C4-2B (cell line): ENCODE measurements at regions not wholly inside any gene's neighbourhood (a gene's known extent, or its start where the extent isn't known, plus 50 kb on each side); places are given as distances from the start of the nearest gene placed in this dataset.
"Not testable (repeated sequence)": the region's sequence is repeated elsewhere in the genome, so short reads cannot be mapped to it uniquely, and the experiment has no call there.

Experiments
- H3K27ac ChIP-seq: fragments of 450-650 bp; 2 replicates; pipeline ENCODE4 v1.5.1; 2017
- ZFX ChIP-seq: fragments of 450-650 bp; IDR thresholded peaks from 2 replicates; pipeline ENCODE4 v1.6.1; 2017
- TF ChIP-seq, protein P1 (sequence below): fragments of 450-650 bp; conservative IDR thresholded peaks from 2 replicates; pipeline ENCODE4 v1.5.1; 2017; ENCODE audit warnings: mild to moderate bottlenecking

DNA sequence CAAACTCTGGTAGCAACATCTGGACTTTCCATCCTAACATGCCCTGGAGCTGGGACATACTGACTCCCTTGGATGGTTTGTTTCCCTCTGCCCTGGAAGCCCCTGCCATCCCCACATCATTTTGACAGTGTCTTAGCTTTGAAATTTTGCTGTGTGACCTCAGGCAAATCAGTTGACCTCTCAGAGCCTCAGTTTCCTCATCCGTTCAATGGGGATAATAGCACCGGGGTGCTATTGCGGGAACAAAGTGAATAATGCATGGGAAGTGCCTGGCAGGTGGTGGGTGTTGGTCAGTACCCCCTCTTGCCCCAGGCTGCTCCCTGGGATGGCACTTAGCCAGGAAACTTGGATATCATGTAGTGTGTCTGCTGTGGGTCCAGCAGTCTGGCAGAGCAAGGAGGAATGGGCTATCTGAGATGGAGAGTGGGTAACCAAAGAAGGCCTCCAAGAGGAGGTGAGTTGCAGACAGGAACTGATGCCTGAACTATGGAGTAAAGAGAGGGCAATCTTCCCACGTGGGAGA, 88.6 kb downstream of the MRPL14 start:
- TF ChIP-seq, protein P1, sequence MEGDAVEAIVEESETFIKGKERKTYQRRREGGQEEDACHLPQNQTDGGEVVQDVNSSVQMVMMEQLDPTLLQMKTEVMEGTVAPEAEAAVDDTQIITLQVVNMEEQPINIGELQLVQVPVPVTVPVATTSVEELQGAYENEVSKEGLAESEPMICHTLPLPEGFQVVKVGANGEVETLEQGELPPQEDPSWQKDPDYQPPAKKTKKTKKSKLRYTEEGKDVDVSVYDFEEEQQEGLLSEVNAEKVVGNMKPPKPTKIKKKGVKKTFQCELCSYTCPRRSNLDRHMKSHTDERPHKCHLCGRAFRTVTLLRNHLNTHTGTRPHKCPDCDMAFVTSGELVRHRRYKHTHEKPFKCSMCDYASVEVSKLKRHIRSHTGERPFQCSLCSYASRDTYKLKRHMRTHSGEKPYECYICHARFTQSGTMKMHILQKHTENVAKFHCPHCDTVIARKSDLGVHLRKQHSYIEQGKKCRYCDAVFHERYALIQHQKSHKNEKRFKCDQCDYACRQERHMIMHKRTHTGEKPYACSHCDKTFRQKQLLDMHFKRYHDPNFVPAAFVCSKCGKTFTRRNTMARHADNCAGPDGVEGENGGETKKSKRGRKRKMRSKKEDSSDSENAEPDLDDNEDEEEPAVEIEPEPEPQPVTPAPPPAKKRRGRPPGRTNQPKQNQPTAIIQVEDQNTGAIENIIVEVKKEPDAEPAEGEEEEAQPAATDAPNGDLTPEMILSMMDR, result no peak
- no peak for TF ChIP-seq ZFX
- H3K27ac ChIP-seq, result no peak overlapping the region

DNA sequence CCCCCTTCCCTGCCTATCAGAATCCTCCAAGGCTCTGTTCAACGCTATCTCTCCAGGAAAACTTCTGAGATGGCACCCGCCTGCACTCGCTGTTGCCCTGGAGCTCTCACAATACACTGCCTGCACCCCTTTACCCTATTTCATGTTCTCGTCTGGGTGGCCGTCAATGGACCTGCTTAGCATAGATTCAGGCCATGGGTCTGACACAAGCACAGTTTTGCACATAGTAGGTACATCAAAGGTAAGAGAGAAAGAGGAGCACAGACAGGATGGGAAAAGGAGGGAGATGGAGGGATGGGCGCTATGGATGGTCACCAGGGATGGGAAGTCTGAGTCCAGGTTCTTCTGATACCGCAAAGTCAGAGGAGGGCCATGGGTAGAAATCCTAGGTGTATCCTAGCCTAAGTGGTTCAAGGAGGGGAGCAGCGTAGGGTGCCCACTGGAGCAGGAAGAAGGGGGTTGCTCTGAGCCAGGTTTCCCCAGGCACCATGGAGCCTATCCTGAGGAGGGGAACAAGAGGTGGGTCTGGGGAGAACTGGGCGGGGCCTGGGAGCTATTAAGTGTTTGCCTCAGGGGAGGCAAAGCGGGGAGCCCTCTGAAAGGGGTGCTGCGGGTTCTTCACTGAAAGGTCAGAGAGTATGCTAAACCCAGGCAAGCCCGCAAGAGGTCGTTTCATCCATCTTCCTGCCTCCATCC, 89.3 kb downstream of the MRPL14 start:
- TF ChIP-seq, protein P1, result no peak
- TF ChIP-seq ZFX, result no peak
- no peak overlapping the region for H3K27ac ChIP-seq

DNA sequence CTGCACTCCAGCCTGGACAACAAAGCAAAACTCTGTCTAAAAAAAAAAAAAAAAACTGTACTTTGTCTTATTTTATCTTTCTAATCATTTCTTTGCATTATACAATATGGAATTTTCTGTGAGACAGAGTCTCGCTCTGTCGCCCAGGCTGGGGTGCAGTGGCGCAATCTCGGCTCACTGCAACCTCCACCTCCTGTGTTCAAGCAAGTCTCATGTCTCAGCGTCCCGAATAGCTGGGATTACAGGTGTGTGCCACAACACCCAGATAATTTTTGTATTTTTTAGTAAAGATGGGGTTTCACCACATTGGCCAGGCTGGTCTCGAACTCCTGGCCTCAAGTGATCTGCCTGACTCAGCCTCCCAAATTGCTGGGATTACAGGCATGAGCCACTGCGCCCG, 90.0 kb downstream of the MRPL14 start:
- H3K27ac ChIP-seq, result not testable (repeated sequence)

DNA sequence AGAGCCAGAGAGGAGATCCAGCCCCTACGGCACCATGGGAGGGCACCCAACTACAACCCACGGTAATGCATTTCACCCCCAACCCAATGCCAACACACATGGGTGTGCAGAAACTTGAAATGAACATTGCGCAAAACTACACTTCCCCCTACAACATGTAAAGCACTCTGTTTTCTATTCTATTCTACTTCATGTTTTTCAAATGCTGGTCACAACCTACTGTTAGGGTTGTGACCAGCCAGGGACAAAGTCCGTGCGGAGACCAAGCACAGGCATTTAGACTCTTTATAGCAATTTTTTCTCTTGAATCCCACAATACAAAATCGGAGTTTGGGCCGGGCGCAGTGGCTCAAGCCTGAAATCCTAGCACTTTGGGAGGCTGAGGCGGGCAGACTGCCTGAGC, 90.6 kb downstream of the MRPL14 start:
- TF ChIP-seq, protein P1, result no peak
- TF ChIP-seq ZFX, result no peak
- H3K27ac ChIP-seq, result no peak overlapping the region

DNA sequence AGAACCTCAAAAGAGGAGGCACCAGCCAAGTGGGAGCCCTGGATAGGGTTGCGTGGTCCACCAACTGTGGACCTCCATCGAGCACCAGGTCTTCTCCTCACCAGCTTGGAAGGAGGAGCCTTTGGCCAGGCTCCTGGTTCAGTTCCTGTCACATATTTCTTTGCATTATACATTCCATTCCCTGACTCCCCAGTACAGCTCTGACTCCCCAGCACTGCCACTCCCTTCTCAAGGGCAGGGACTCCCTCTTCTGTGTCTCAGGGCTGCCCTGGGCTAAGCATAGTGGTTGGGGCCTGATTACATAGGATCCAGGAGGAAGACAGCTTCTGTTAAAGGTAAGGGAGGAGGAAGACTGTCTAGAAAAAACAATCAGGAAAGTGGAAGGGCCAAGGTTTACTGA, 91.1 kb downstream of the MRPL14 start:
- H3K27ac ChIP-seq, result no peak overlapping the region
- TF ChIP-seq, protein P1, result no peak
- no peak for TF ChIP-seq ZFX

DNA sequence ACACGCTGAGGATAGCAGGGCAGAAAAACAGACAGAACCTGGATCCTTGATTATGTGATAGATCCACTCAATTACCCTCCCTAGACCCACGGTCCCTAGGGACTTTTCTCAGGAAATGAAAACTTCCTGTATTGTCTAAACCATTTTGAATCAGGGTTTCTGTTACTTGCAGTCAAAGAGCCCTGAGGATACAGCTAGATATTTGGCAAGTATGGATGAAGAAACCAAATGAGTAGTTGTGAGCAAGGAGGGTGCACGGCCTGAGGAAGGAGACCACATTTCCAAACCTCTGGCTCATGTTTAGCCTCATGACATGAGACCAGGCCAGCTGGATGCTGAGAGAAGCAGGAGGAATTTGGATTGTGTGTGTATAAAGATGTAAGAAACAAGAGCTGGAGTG, 91.6 kb downstream of the MRPL14 start:
- TF ChIP-seq, protein P1, result no peak
- TF ChIP-seq ZFX, result no peak
- no peak overlapping the region for H3K27ac ChIP-seq

DNA sequence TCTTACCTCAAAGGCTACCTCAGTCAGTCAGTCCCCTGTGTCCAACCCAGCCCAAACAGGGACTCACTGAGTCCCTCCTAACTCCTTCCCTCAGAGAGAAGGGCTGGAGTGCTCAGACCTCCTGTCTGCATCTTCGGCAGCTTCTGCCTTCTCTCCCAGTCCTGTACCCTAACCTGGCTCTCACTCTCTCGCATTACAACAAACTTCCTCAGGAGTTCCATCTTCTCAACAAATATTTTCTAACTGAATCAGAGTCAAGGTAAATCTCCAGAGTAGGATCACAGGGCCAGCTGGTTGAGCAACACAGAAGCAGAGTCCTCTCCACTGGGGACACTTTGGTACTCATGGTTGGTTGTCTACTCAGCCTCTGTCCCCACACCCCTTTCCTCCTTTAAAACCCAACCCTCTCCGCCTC, 92.3 kb downstream of the MRPL14 start:
- no peak for TF ChIP-seq ZFX
- TF ChIP-seq, protein P1, result no peak
- H3K27ac ChIP-seq, result no peak overlapping the region

DNA sequence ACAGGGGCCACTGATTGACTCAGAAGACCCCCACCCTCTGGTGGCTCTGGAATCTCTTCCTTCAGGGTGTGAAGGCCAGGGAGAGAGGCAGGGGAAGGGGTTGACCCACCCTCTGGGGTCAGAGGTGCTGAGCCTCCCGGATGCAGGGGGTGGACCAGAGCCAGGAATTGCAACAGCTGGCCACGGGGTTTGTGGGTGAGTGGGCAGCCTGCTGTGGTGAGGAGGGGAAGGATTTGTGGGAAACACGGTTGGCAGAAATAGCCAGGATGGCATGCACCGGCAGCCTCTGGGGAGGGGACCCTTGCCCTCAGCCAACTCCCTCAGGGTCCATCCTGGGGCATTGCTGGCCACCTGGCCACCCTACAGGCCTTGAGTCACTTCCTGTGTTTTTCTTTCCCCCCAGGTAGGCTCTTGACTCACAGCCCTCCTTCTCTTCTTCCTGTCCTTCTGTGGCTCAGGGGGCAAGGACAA, 92.8 kb downstream of the MRPL14 start:
- no peak overlapping the region for H3K27ac ChIP-seq
- TF ChIP-seq ZFX, result no peak
- TF ChIP-seq, protein P1, result no peak
